Calu3 (cell line): ENCODE measurements at regions not wholly inside any gene's neighbourhood (a gene's known extent, or its start where the extent isn't known, plus 50 kb on each side); places are given as distances from the start of the nearest gene placed in this dataset.

ENCODE experiments used
- BruUV-seq: library from RNA; stranded (reverse); fragments of 400-500 nt; replicated peaks from 2 replicates; lab custom pipeline; 2021; lab: Mats Ljungman, UMichigan
- CTCF ChIA-PET: fragments of 300-600 bp; sonication (Branson Sonifier 250); formaldehyde crosslinking; loops from one replicate; lab custom pipeline; 2022; ENCODE audit warnings: antibody characterized with exemption; lab: Charles Lee
- DNase-seq: peaks from one replicate; pipeline ENCODE4 v3.0.0; 2022
- H3K27ac Mint-ChIP-seq: one replicate; pipeline ENCODE4 v1.8.0; 2022; ENCODE audit warnings: mixed read lengths; ENCODE audit not compliant: unreplicated experiment
- H3K27me3 Mint-ChIP-seq: one replicate; pipeline ENCODE4 v1.8.0; 2022; ENCODE audit warnings: mixed read lengths; ENCODE audit not compliant: unreplicated experiment
- H3K36me3 Mint-ChIP-seq: one replicate; pipeline ENCODE4 v1.8.0; 2022; ENCODE audit warnings: mild to moderate bottlenecking, moderate library complexity, mixed read lengths; ENCODE audit not compliant: insufficient read depth, unreplicated experiment
- H3K4me1 Mint-ChIP-seq: one replicate; pipeline ENCODE4 v1.8.0; 2022; ENCODE audit warnings: mild to moderate bottlenecking, low read depth, mixed read lengths; ENCODE audit not compliant: unreplicated experiment
- H3K4me3 Mint-ChIP-seq: one replicate; pipeline ENCODE4 v1.8.0; 2022; ENCODE audit warnings: mild to moderate bottlenecking, low read depth, moderate library complexity, mixed read lengths; ENCODE audit not compliant: unreplicated experiment
- H3K9me3 Mint-ChIP-seq: one replicate; pipeline ENCODE4 v1.8.0; 2022; ENCODE audit warnings: low read depth, mixed read lengths; ENCODE audit not compliant: unreplicated experiment
- CTCF ChIP-seq: fragments of 200-600 bp; IDR thresholded peaks from one replicate; pipeline ENCODE4 v1.8.0; 2022; ENCODE audit warnings: antibody characterized with exemption; ENCODE audit not compliant: unreplicated experiment
- intact Hi-C: fragments of 100-400 bp; cut with micrococcal nuclease; formaldehyde crosslinking; loops from one replicate; pipeline ENCODE4 v1.10.0; 2022; ENCODE audit not compliant: unreplicated experiment

GRCh38 chr3:78201091-78201490 lies 1161.2 kb downstream of the ROBO2 start:
- CTCF ChIA-PET, result no interaction called here
- Mint-ChIP-seq H3K27me3 (no peaks in the 10 kb centered on the region), H3K27ac (no peak overlapping the region), H3K36me3 (no peaks in the 10 kb centered on the region), H3K4me3 (no peak overlapping the region), H3K4me1 (no peaks in the 10 kb centered on the region), H3K9me3 (peaks cover under 1% of the 10 kb centered on the region)
- BruUV-seq, result no TSS peak
- no peak for DNase-seq
- intact Hi-C loops, result loop anchor here (5.0 to 10.0 kb wide), 2 partner anchors 374 to 1166 kb away; no protein-coding TSS in a partner anchor
- no peak for TF ChIP-seq CTCF

DNA sequence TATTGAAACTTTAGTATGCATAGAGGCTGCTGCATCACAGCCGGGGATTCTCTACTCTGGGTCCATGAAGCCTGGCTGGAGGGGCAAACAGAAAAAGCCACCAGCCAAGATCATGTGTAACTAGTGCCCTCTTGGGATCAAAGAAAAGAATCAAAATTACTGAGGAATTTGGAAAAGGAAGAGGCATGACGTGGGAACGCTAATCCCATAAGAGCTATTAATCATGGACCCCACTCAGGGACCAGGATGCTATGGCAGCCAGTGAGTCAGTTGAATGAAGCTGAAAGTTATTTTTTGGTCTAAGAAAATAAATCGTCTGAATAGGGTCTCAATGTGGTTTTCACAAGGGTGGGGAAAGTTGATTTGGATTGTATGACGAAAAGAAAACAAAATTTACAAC lies 1165.1 kb downstream of the ROBO2 start:
- peak; percentile 8 for DNase-seq
- H3K9me3 Mint-ChIP-seq, result no peaks in the 10 kb centered on the region
- H3K27me3 Mint-ChIP-seq, result no peaks in the 10 kb centered on the region
- TF ChIP-seq CTCF, result no peak
- H3K27ac Mint-ChIP-seq, result no peak overlapping the region
- CTCF ChIA-PET, result no interaction called here
- no peaks in the 10 kb centered on the region for H3K4me1 Mint-ChIP-seq
- H3K36me3 Mint-ChIP-seq, result no peaks in the 10 kb centered on the region
- BruUV-seq, result no TSS peak
- peak overlapping the region; percentile 36 for H3K4me3 Mint-ChIP-seq
- intact Hi-C loops, result loop anchor here (5.0 to 10.0 kb wide), 2 partner anchors 378 to 1170 kb away; no protein-coding TSS in a partner anchor

- DNase-seq, result peak; percentile 7
- no TSS peak for BruUV-seq
- Mint-ChIP-seq H3K36me3 (no peaks in the 10 kb centered on the region), H3K9me3 (peaks cover 2% of the 10 kb centered on the region), H3K4me3 (no peak overlapping the region), H3K4me1 (peaks cover 7% of the 10 kb centered on the region), H3K27ac (no peak overlapping the region), H3K27me3 (no peaks in the 10 kb centered on the region)
- intact Hi-C loops, result loop anchor here (1.0 to 5.0 kb wide), 2 partner anchors 116 to 424 kb away; no protein-coding TSS in a partner anchor
- CTCF ChIA-PET, result interaction anchor here (1.7 kb wide), 1 partner anchor 424 kb away, joined by 12 read pairs; no protein-coding TSS in a partner anchor
- TF ChIP-seq CTCF, result no peak
These were observed 1181.4 kb downstream of the ROBO2 start for GRCh38 chr3:78221300-78221699.

GRCh38 chr3:78221796-78222195 lies 1181.9 kb downstream of the ROBO2 start:
- intact Hi-C loops, result loop anchor here (1.0 to 5.0 kb wide), 2 partner anchors 116 to 424 kb away; no protein-coding TSS in a partner anchor
- no peaks in the 10 kb centered on the region for H3K36me3 Mint-ChIP-seq
- CTCF ChIA-PET, result interaction anchor here (1.7 kb wide), 1 partner anchor 424 kb away, joined by 12 read pairs; no protein-coding TSS in a partner anchor
- no peaks in the 10 kb centered on the region for H3K27me3 Mint-ChIP-seq
- peaks cover 7% of the 10 kb centered on the region for H3K4me1 Mint-ChIP-seq
- H3K4me3 Mint-ChIP-seq, result no peak overlapping the region
- no TSS peak for BruUV-seq
- no peak for TF ChIP-seq CTCF
- H3K27ac Mint-ChIP-seq, result no peak overlapping the region
- peaks cover 2% of the 10 kb centered on the region for H3K9me3 Mint-ChIP-seq
- peak; percentile 4 for DNase-seq
